ENCODE measurements at regions not wholly inside any gene's neighbourhood (a gene's known extent, or its start where the extent isn't known, plus 50 kb on each side); places are given as distances from the start of the nearest gene placed in this dataset.
"Not testable (repeated sequence)": the region's sequence is repeated elsewhere in the genome, so short reads cannot be mapped to it uniquely, and the experiment has no call there.

GRCh38 chrX:13452283-13452682, 117.1 kb upstream of the EGFL6 start:
- intact Hi-C loops (cut with DNase I; ENCODE audit: low total_unique reads), result no loop called here
- H3K4me3 ChIP-seq (ENCODE audit: low read depth, poor library complexity, severe bottlenecking), result no peak overlapping the region
- TF ChIP-seq, protein P1, sequence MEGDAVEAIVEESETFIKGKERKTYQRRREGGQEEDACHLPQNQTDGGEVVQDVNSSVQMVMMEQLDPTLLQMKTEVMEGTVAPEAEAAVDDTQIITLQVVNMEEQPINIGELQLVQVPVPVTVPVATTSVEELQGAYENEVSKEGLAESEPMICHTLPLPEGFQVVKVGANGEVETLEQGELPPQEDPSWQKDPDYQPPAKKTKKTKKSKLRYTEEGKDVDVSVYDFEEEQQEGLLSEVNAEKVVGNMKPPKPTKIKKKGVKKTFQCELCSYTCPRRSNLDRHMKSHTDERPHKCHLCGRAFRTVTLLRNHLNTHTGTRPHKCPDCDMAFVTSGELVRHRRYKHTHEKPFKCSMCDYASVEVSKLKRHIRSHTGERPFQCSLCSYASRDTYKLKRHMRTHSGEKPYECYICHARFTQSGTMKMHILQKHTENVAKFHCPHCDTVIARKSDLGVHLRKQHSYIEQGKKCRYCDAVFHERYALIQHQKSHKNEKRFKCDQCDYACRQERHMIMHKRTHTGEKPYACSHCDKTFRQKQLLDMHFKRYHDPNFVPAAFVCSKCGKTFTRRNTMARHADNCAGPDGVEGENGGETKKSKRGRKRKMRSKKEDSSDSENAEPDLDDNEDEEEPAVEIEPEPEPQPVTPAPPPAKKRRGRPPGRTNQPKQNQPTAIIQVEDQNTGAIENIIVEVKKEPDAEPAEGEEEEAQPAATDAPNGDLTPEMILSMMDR (IDR thresholded peaks at IDR 0.05), result no peak
- no peak for TF ChIP-seq POLR2A (IDR thresholded peaks at IDR 0.05)
- no peak for DNase-seq (ENCODE audit: low spot score in 2 of 2)
- 25 to 46% methylated on average over 7 of the region's 7 CpGs for WGBS, 2 donors

- TF ChIP-seq, protein P1 (IDR thresholded peaks at IDR 0.05), result no peak
- no peak for TF ChIP-seq POLR2A (IDR thresholded peaks at IDR 0.05)
- no peak for DNase-seq (ENCODE audit: low spot score in 2 of 2)
- no peak overlapping the region for H3K4me3 ChIP-seq (ENCODE audit: low read depth, poor library complexity, severe bottlenecking)
- intact Hi-C loops (cut with DNase I; ENCODE audit: low total_unique reads), result no loop called here
These were observed 120.0 kb upstream of the EGFL6 start for GRCh38 chrX:13449441-13449840.

DNA sequence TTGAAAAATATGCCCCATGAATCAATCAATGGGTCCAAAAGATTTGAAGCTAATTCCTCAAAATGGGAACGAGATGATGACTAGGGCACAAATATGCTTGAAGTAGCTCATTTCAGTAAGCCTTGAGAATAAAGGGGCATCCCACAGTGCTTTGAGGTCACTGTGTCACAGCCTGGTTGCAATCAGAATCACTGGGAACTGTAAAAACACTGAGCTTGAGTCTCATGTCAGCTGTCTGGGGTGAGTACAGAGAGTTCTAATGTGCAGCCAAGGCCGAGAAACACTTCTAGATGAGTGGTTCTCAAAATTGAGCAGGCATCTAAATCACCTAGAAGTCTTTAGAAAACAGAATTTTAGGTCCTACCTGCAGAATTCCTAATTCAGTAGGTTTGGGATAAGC, 120.5 kb upstream of the EGFL6 start:
- intact Hi-C loops (cut with DNase I; ENCODE audit: low total_unique reads), result no loop called here
- TF ChIP-seq, protein P1 (IDR thresholded peaks at IDR 0.05), result no peak
- no peak for TF ChIP-seq POLR2A (IDR thresholded peaks at IDR 0.05)
- no peak for DNase-seq (ENCODE audit: low spot score in 2 of 2)
- no peak overlapping the region for H3K4me3 ChIP-seq (ENCODE audit: low read depth, poor library complexity, severe bottlenecking)
- 55 to 77% methylated on average over 2 of the region's 2 CpGs for whole genome bisulfite sequencing, 2 donors

DNA sequence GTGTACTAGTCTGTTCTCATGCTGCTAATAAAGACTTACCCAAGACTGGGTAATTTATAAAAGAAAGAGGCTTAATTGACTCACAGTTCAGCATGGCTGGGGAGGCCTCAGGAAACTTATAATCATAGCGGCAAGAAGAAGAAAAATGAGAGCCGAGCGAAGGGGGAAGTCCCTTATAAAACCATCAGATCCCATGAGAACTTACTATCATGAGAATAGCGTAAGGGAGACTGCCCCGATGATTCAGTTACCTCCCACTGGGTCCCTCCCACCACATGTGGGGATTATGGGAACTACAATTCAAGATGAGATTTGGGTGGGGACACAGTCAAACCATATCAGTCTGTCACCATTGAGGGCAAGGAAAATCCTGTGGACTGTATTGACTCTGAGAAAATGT, 121.8 kb upstream of the ATXN3L start:
- intact Hi-C loops (cut with DNase I; ENCODE audit: low total_unique reads); H3K4me3 ChIP-seq (ENCODE audit: low read depth, poor library complexity, severe bottlenecking); DNase-seq (ENCODE audit: low spot score in 2 of 2): not testable (repeated sequence)
- 90% methylated on average over 5 of the region's 5 CpGs for WGBS, 2 donors

GRCh38 chrX:13440176-13440575, 120.3 kb upstream of the ATXN3L start:
- no peak overlapping the region for H3K4me3 ChIP-seq (ENCODE audit: low read depth, poor library complexity, severe bottlenecking)
- WGBS, 2 donors, result 73 to 74% methylated on average over 2 of the region's 2 CpGs
- intact Hi-C loops (cut with DNase I; ENCODE audit: low total_unique reads), result no loop called here
- TF ChIP-seq, protein P1 (IDR thresholded peaks at IDR 0.05), result no peak
- no peak for TF ChIP-seq POLR2A (IDR thresholded peaks at IDR 0.05)
- no peak for DNase-seq (ENCODE audit: low spot score in 2 of 2)

DNA sequence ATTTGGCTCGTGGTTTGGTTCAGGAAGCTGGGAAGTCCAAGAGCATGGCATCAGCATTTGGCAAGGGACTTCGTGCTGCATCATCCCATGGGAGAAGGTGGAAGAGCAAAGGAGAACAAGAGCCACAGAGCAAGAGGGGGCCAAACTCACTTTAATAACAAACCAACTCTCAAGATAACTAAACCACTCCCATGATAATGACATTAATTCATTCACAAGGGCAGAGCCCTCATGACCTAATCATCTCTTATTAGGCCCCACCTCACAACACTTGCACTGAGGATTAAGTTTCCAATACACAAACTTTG, 113.4 kb upstream of the ATXN3L start:
- no peak for TF ChIP-seq POLR2A (IDR thresholded peaks at IDR 0.05)
- TF ChIP-seq, protein P1 (IDR thresholded peaks at IDR 0.05), result no peak
- intact Hi-C loops (cut with DNase I; ENCODE audit: low total_unique reads), result no loop called here
- no peak for DNase-seq (ENCODE audit: low spot score in 2 of 2)
- no peak overlapping the region for H3K4me3 ChIP-seq (ENCODE audit: low read depth, poor library complexity, severe bottlenecking)
- WGBS, 2 donors, result 23 to 28% methylated on average over 2 of the region's 2 CpGs

All from lower leg skin (tissue), 4 donors.